Mammary epithelial cell (primary cell): ENCODE measurements at regions not wholly inside any gene's neighbourhood (a gene's known extent, or its start where the extent isn't known, plus 50 kb on each side); places are given as distances from the start of the nearest gene placed in this dataset.

Source experiments
- EZH2 ChIP-seq: IDR thresholded peaks from 2 replicates; pipeline ENCODE4 v1.6.1; 2012; ENCODE audit warnings: low read length, inconsistent platforms, borderline replicate concordance
- TF ChIP-seq, protein P1 (sequence below), 2 donors: IDR thresholded peaks in 1 of 2; conservative IDR thresholded peaks in 1 of 2; 2 replicates each; pipeline ENCODE4 v1.5.1; 2011 to 2012; ENCODE audit warnings: inconsistent platforms in 2 of 2, low read length in 2 of 2, mild to moderate bottlenecking in 2 of 2, control low read depth in 1 of 2, low read depth in 1 of 2; ENCODE audit not compliant: insufficient read depth in 1 of 2; ENCODE audit errors: extremely low read depth in 1 of 2

- TF ChIP-seq, protein P1, sequence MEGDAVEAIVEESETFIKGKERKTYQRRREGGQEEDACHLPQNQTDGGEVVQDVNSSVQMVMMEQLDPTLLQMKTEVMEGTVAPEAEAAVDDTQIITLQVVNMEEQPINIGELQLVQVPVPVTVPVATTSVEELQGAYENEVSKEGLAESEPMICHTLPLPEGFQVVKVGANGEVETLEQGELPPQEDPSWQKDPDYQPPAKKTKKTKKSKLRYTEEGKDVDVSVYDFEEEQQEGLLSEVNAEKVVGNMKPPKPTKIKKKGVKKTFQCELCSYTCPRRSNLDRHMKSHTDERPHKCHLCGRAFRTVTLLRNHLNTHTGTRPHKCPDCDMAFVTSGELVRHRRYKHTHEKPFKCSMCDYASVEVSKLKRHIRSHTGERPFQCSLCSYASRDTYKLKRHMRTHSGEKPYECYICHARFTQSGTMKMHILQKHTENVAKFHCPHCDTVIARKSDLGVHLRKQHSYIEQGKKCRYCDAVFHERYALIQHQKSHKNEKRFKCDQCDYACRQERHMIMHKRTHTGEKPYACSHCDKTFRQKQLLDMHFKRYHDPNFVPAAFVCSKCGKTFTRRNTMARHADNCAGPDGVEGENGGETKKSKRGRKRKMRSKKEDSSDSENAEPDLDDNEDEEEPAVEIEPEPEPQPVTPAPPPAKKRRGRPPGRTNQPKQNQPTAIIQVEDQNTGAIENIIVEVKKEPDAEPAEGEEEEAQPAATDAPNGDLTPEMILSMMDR (conservative IDR thresholded peaks at IDR 0.05 in 1 of 2, IDR thresholded peaks at IDR 0.05 in 1 of 2; ENCODE audit: extremely low read depth in 1 of 2, insufficient read depth in 1 of 2, low read depth in 1 of 2, low read length in 2 of 2) = no peak
- no peak for TF ChIP-seq EZH2
Observed at GRCh38 chr18:78056011-78056410, 806.4 kb downstream of the GALR1 start.
